Thymus (tissue), 11 donors: ENCODE measurements at regions not wholly inside any gene's neighbourhood (a gene's known extent, or its start where the extent isn't known, plus 50 kb on each side); places are given as distances from the start of the nearest gene placed in this dataset.
"Not testable (repeated sequence)": the region's sequence is repeated elsewhere in the genome, so short reads cannot be mapped to it uniquely, and the experiment has no call there.

Source experiments
- DNase-seq, 9 donors: peaks; one replicate each; pipeline ENCODE4 v3.0.0-alpha.2; 2013; ENCODE audit warnings: low spot score in 9 of 9, low read depth in 6 of 9, missing footprints in 1 of 9
- H3K27ac ChIP-seq, 2 donors: one replicate each; pipeline ENCODE4 v1.5.1; 2013; ENCODE audit warnings: control low read depth in 1 of 2, low read depth in 1 of 2, low read length in 1 of 2, mild to moderate bottlenecking in 1 of 2, moderate library complexity in 1 of 2
- H3K27me3 ChIP-seq, 2 donors: one replicate each; pipeline ENCODE4 v1.5.1; 2013; ENCODE audit warnings: low read length in 1 of 2; ENCODE audit not compliant: control insufficient read depth in 2 of 2, insufficient read depth in 1 of 2
- H3K36me3 ChIP-seq, 2 donors: one replicate each; pipeline ENCODE4 v1.5.1; 2013; ENCODE audit warnings: low read length in 1 of 2, mild to moderate bottlenecking in 1 of 2, moderate library complexity in 1 of 2; ENCODE audit not compliant: control insufficient read depth in 2 of 2, insufficient read depth in 2 of 2
- H3K4me1 ChIP-seq, 2 donors: one replicate each; pipeline ENCODE4 v1.5.1; 2013; ENCODE audit warnings: low read length in 2 of 2; ENCODE audit not compliant: control insufficient read depth in 2 of 2, insufficient read depth in 2 of 2
- H3K4me3 ChIP-seq, 2 donors: one replicate each; pipeline ENCODE4 v1.5.1; 2013; ENCODE audit warnings: low read length in 2 of 2, control low read depth in 1 of 2, mild to moderate bottlenecking in 1 of 2
- H3K9me3 ChIP-seq, 2 donors: one replicate each; pipeline ENCODE4 v1.5.1; 2013; ENCODE audit warnings: low read length in 1 of 2, mild to moderate bottlenecking in 1 of 2; ENCODE audit not compliant: control insufficient read depth in 2 of 2, insufficient read depth in 1 of 2
- WGBS: extraction: QIAGEN DNeasy Blood & Tissue Kit; methylation state at CpG from one replicate; pipeline ENCODE4 v1.1.7; 2013; 5-methylcytosine and 5-hydroxymethylcytosine counted together
- donor health status: healthy.

DNA sequence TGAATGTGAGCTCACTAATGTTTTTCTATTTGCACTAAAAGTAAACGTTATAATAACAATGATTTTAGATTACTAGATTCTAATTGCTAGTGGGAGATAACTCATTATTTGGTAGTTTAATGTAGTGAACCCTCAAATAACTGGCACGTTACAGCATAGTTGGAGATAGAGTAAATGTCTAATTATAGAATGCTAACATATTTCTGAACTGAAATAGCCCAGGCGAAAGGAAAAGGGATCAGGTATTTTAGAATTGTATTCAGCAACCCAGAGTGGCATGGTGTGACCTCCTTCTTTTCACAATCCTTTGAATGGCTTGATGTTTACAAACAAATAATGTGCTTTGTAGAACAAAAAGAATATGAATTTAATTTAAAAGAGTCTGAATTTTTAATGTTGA is 1221.2 kb downstream of the CDH8 start:
- Histone ChIP-seq H3K4me3 (no peak overlapping the region), H3K36me3 (no peaks in the 10 kb centered on the region), H3K27me3 (no peaks in the 10 kb centered on the region), H3K9me3 (no peaks in the 10 kb centered on the region), H3K4me1 (no peaks in the 10 kb centered on the region), H3K27ac (no peak overlapping the region)
- 83% methylated on average over 3 of the region's 3 CpGs for WGBS
- DNase-seq, result no peak

DNA sequence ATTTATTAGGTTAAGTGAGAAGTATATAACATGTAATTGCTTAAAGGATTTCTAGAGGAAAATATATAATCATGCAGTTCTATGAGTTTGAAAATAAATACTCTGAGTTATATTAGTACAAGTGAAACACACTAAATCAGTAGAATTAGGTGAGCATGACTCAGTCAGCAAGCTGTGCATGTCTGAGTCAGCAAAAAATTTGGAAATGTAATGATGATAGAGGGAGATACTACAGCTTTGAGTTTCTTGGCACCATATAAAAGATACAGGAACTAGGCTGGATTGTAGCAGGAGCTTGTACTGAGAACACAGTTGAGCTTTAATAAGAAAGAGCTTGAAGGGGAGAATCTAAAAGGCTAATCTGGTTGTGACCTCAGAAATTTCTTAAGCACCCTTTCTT is 1224.6 kb downstream of the CDH8 start:
- Histone ChIP-seq H3K4me1 (no peaks in the 10 kb centered on the region), H3K36me3 (no peaks in the 10 kb centered on the region), H3K9me3 (no peaks in the 10 kb centered on the region), H3K4me3 (no peak overlapping the region), H3K27ac (no peak overlapping the region), H3K27me3 (no peaks in the 10 kb centered on the region)
- no peak for DNase-seq

DNA sequence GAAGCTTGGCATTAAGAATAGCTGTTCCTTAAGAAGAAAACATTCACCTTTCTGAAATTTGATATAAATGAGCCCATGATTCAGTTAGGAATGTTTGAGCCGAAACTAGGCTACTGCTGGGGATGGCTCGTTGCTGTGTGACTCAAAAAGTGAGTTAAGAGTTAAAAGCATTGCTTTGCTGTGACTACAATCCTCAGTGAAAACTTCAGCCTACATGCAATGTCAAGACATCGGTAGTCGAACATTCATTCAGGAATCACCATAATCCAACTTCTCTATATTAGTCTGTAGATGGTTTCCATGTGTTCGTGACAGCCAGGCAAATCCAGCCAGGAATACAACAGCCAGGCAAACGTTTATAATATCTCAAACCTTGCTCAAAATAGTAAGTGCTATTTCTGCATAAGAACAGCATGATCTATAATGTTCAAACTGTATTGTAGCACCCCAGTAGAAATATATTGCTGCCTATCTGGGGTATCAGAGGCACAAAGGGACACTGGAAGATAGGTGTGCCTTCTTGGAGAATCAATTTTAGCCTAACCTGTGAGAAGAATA is 1225.1 kb downstream of the CDH8 start:
- H3K27me3 ChIP-seq, result no peaks in the 10 kb centered on the region
- DNase-seq, result no peak

DNA sequence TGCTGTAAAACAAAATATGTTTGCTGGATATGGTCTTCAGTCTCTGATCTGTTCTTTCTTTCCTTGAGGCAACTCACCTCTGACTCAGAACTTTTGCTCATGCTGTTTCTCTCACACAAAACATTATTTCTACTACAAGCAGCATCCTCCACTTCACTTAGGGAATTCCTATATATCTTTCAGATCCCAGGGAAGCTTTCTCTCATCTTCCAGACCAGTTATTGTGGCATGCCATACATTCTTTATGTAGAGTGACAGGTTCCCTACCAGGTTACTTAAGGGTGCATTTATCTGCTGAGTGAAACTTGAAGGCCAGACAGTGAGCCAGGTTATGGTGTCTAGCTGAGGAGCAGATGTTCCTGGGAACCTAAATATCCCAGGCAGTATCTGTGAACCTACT is 1226.0 kb downstream of the CDH8 start:
- H3K27ac ChIP-seq, result no peak overlapping the region
- DNase-seq, result no peak
- H3K27me3 ChIP-seq, result no peaks in the 10 kb centered on the region
- no peaks in the 10 kb centered on the region for H3K4me1 ChIP-seq
- no peak overlapping the region for H3K4me3 ChIP-seq
- H3K9me3 ChIP-seq, result no peaks in the 10 kb centered on the region
- no peaks in the 10 kb centered on the region for H3K36me3 ChIP-seq

More for the DNA sequence above, 1225.1 kb downstream of the CDH8 start:
- H3K4me3 ChIP-seq, result no peak overlapping the region
- H3K9me3 ChIP-seq, result no peaks in the 10 kb centered on the region
- H3K4me1 ChIP-seq, result no peaks in the 10 kb centered on the region
- 78% methylated on average over 6 of the region's 6 CpGs for WGBS
- no peaks in the 10 kb centered on the region for H3K36me3 ChIP-seq
- H3K27ac ChIP-seq, result no peak overlapping the region

DNA sequence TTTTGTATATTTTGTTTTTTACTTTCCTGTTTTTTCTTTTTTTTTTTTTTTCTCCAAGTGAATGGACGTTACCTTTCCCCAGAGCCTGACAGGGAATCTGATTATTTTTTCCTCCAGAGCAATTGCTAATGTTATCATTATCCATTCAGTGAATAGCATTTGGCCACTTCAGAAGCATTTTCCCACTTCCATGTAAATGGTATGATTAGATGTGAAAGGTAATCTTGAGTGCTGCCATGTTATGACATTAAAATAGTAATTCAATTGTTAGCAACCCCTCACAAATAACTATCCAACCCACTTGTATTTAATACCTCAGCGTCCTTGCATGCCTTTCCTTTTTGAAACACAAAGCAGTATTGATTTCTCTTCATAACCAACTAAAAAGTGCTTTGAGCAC is 1243.8 kb downstream of the CDH8 start:
- H3K9me3 ChIP-seq, result no peaks in the 10 kb centered on the region
- H3K4me1 ChIP-seq, result no peaks in the 10 kb centered on the region
- no peak for DNase-seq
- no peak overlapping the region for H3K27ac ChIP-seq
- no peaks in the 10 kb centered on the region for H3K36me3 ChIP-seq
- H3K27me3 ChIP-seq, result no peaks in the 10 kb centered on the region
- 81% methylated on average over 2 of the region's 2 CpGs for WGBS
- H3K4me3 ChIP-seq, result no peak overlapping the region

DNA sequence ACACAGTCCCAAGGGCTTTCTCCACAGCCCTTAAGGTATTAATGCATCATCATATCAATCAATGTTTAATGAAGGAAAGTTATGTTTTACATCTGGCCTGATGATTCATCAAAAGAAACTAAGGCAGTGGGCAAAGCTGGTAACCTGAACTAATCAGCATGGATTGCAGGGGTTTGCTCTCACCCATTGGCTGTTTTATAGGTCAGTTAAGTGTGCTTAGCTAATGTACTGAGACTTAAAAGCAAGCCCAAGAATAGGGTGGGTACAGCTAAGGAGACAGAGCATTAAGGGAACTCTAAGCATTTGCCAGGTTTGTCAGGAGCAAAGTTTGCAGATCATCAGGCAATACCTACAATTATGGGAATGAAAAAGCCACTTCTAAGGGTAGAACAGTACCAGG is 1247.6 kb downstream of the CDH8 start:
- Histone ChIP-seq H3K27me3 (no peaks in the 10 kb centered on the region), H3K9me3 (no peaks in the 10 kb centered on the region), H3K27ac (no peak overlapping the region), H3K4me3 (no peak overlapping the region), H3K36me3 (no peaks in the 10 kb centered on the region), H3K4me1 (no peaks in the 10 kb centered on the region)
- no peak for DNase-seq

DNA sequence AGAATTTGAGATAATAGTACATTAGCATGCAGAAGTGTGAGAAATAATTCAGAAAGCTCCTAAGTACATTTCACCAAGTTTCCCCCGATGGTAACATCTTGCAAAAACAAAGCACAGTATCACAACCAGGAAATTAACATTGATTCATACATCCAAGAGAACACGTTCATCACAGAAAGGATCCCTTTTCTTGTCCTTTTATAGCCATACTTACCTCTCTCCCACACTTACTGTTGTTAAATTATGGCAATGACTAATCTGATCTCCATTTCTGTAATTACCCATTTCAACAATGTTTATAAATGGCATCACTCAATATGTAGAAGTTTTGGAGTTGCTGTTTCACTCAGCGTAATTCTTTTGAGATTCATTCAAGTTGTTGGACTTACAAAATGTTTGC is 1260.0 kb downstream of the CDH8 start:
- no peak for DNase-seq
- Histone ChIP-seq H3K36me3 (no peaks in the 10 kb centered on the region), H3K27ac (no peak overlapping the region), H3K4me1 (no peaks in the 10 kb centered on the region), H3K27me3 (no peaks in the 10 kb centered on the region), H3K9me3 (no peaks in the 10 kb centered on the region), H3K4me3 (no peak overlapping the region)
- WGBS, result 86% methylated on average over 3 of the region's 3 CpGs

DNA sequence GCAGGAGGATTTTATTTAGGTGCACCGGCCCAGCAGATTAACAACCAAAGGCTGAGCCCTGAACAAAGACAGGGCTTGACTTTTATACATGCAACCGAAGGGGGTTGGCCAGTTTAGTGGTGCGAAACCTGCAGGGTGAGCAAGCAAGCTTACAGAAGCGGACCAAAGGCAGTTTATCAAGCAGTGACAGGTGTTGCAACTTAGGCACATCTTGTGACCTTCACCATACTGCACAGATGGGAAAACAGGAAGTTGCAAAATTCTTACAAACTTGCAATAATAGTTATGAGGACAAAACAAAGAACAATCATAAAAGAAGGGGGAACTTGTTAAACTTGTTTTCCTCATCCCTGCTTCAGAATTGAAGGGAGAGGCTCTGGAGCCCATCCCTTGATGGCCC is 1265.1 kb downstream of the CDH8 start:
- DNase-seq, result no peak
- Histone ChIP-seq H3K27ac (no peak overlapping the region), H3K27me3 (no peaks in the 10 kb centered on the region), H3K4me1 (no peaks in the 10 kb centered on the region), H3K4me3 (no peak overlapping the region), H3K36me3 (no peaks in the 10 kb centered on the region), H3K9me3 (no peaks in the 10 kb centered on the region)
- WGBS, result 90% methylated on average over 4 of the region's 4 CpGs

DNA sequence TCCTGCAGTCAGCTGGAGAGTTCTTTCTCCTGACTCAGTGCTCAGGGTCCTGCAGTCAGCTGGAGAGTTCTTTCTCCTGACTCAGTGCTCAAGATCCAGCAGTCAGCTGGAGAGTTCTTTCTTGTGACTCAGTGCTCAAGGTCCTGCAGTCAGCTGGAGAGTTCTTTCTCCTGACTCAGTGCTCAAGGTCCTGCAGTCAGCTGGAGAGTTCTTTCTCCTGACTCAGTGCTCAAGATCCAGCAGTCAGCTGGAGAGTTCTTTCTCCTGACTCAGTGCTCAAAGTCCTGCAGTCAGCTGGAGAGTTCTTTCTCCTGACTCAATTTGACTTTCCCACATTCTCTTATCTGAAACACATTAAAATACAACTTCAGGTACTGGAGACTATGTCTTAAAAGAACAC is 1265.9 kb downstream of the CDH8 start:
- H3K36me3 ChIP-seq, H3K4me1 ChIP-seq: not testable (repeated sequence)

DNA sequence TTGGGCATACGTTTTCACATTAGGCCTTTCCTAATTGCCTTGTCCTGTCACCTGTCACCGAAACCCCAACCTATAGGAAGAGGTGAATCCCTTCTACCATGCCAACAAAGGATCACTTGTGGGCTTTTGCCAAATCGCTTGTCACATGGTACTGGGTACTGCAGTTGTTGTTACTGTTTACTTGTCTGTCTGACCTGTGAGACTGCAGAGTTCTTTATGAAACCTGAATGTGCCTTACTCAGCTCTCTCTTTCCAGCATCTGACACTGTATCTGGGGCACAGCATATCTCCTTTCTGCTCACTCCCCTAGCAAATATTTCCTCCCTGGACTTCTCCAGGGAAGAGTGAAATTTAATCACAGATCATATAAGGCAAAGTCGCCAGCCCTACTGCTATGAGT is 1272.4 kb downstream of the CDH8 start:
- 94% methylated on average over 4 of the region's 4 CpGs for WGBS
- H3K4me3 ChIP-seq, result no peak overlapping the region
- H3K27ac ChIP-seq, result no peak overlapping the region
- DNase-seq, result no peak
- no peaks in the 10 kb centered on the region for H3K36me3 ChIP-seq
- no peaks in the 10 kb centered on the region for H3K27me3 ChIP-seq
- H3K4me1 ChIP-seq, result no peaks in the 10 kb centered on the region
- no peaks in the 10 kb centered on the region for H3K9me3 ChIP-seq

More for the DNA sequence above, 1265.9 kb downstream of the CDH8 start:
- not testable (repeated sequence) for DNase-seq, H3K27me3 ChIP-seq, H3K27ac ChIP-seq, H3K9me3 ChIP-seq, H3K4me3 ChIP-seq
